DOHH2 (cell line): ENCODE measurements at regions not wholly inside any gene's neighbourhood (a gene's known extent, or its start where the extent isn't known, plus 50 kb on each side); places are given as distances from the start of the nearest gene placed in this dataset.

Source experiments
- H3F3A ChIP-seq: fragments of 200-600 bp; sonication (generic), shearing (Covaris generic); 2 replicates; pipeline ENCODE4 v1.6.0; 2016; ENCODE audit warnings: antibody characterized with exemption, mild to moderate bottlenecking; ENCODE audit not compliant: control insufficient read depth, insufficient read depth
- H3K27ac ChIP-seq: fragments of 200-600 bp; sonication (generic); 2 replicates; pipeline ENCODE4 v1.5.1; 2014; ENCODE audit warnings: low read depth, mild to moderate bottlenecking, low read length, moderate library complexity
- H3K27me3 ChIP-seq: fragments of 200-600 bp; sonication (generic); 2 replicates; pipeline ENCODE4 v1.6.1; 2014; ENCODE audit warnings: mild to moderate bottlenecking, low read length, mixed read lengths; ENCODE audit not compliant: control insufficient read depth
- H3K36me3 ChIP-seq: fragments of 200-600 bp; sonication (generic); 2 replicates; pipeline ENCODE4 v1.6.1; 2014; ENCODE audit warnings: mild to moderate bottlenecking, low read length, moderate library complexity, mixed read lengths; ENCODE audit not compliant: control insufficient read depth
- H3K4me1 ChIP-seq: fragments of 200-600 bp; sonication (generic); 2 replicates; pipeline ENCODE4 v1.6.1; 2014; ENCODE audit warnings: mild to moderate bottlenecking, low read length, mixed read lengths; ENCODE audit not compliant: control insufficient read depth
- H3K4me2 ChIP-seq: fragments of 200-600 bp; sonication (generic); 2 replicates; pipeline ENCODE4 v1.6.0; 2014; ENCODE audit warnings: mild to moderate bottlenecking, low read length, moderate library complexity
- H3K4me3 ChIP-seq: fragments of 200-600 bp; sonication (generic); 2 replicates; pipeline ENCODE4 v1.5.1; 2014; ENCODE audit warnings: mild to moderate bottlenecking, low read length, mixed read lengths
- H3K79me2 ChIP-seq: fragments of 200-600 bp; sonication (generic); 2 replicates; pipeline ENCODE4 v1.6.1; 2014; ENCODE audit warnings: mild to moderate bottlenecking, low read length, mixed read lengths; ENCODE audit not compliant: control insufficient read depth
- H3K9me2 ChIP-seq: fragments of 200-600 bp; sonication (generic); replicated peaks from 2 replicates; pipeline ENCODE4 v1.6.1; 2014; ENCODE audit warnings: mild to moderate bottlenecking, low read length, mixed read lengths; ENCODE audit not compliant: control insufficient read depth
- H3K9me3 ChIP-seq: fragments of 200-600 bp; sonication (generic); 2 replicates; pipeline ENCODE4 v1.6.1; 2014; ENCODE audit warnings: antibody characterized with exemption, low read length, mixed read lengths; ENCODE audit not compliant: control insufficient read depth, insufficient read depth
- H4K20me1 ChIP-seq: fragments of 200-600 bp; sonication (generic); 2 replicates; pipeline ENCODE4 v1.6.0; 2014; ENCODE audit warnings: low read depth, mild to moderate bottlenecking, antibody characterized with exemption, low read length, moderate library complexity; ENCODE audit not compliant: control insufficient read depth, insufficient read depth
- EZH2phosphoT487 ChIP-seq: fragments of 200-600 bp; sonication (generic); IDR thresholded peaks from 2 replicates; pipeline ENCODE4 v1.6.1; 2017; ENCODE audit warnings: borderline replicate concordance, mild to moderate bottlenecking, antibody characterized with exemption, low read length, moderate library complexity, mixed read lengths
- TF ChIP-seq, protein P1 (sequence below): fragments of 200-600 bp; sonication (generic); IDR thresholded peaks from one replicate; pipeline ENCODE4 v1.5.1; 2014; ENCODE audit warnings: antibody characterized with exemption, mild to moderate bottlenecking, low read depth, low read length; ENCODE audit not compliant: poor library complexity, severe bottlenecking

DNA sequence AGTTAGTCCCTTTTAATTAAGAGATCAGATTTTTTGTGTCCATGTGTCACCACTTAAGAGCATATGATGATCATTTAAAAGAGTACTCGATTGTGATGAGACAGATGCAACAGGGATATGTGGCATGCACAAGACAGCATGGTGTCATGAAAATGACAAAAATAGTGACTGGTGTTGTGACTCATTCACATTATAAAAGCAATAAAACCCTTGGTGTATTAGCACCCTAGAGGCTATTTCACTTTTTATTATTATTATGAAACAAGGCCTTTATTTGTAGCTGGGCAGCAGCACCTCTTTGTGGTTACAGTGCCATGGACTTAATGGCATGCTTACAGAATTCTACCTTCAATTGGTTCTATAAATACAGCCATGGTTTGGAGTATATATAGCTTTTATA lies 1296.0 kb upstream of the ZEB2 start:
- no peaks in the 10 kb centered on the region for H3K79me2 ChIP-seq
- no peak overlapping the region for H3K27ac ChIP-seq
- H3K9me2 ChIP-seq, result no peaks in the 10 kb centered on the region
- H4K20me1 ChIP-seq, result no peaks in the 10 kb centered on the region
- no peaks in the 10 kb centered on the region for H3K36me3 ChIP-seq
- H3F3A ChIP-seq, result no peaks in the 10 kb centered on the region
- H3K4me3 ChIP-seq, result no peak overlapping the region
- H3K9me3 ChIP-seq, result no peaks in the 10 kb centered on the region
- peaks cover 3% of the 10 kb centered on the region; the same call in 1 of the 2 replicates for H3K4me1 ChIP-seq
- no peaks in the 10 kb centered on the region for H3K27me3 ChIP-seq
- no peak overlapping the region for H3K4me2 ChIP-seq
- TF ChIP-seq EZH2phosphoT487, result no peak
- TF ChIP-seq, protein P1, sequence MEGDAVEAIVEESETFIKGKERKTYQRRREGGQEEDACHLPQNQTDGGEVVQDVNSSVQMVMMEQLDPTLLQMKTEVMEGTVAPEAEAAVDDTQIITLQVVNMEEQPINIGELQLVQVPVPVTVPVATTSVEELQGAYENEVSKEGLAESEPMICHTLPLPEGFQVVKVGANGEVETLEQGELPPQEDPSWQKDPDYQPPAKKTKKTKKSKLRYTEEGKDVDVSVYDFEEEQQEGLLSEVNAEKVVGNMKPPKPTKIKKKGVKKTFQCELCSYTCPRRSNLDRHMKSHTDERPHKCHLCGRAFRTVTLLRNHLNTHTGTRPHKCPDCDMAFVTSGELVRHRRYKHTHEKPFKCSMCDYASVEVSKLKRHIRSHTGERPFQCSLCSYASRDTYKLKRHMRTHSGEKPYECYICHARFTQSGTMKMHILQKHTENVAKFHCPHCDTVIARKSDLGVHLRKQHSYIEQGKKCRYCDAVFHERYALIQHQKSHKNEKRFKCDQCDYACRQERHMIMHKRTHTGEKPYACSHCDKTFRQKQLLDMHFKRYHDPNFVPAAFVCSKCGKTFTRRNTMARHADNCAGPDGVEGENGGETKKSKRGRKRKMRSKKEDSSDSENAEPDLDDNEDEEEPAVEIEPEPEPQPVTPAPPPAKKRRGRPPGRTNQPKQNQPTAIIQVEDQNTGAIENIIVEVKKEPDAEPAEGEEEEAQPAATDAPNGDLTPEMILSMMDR, result no peak

DNA sequence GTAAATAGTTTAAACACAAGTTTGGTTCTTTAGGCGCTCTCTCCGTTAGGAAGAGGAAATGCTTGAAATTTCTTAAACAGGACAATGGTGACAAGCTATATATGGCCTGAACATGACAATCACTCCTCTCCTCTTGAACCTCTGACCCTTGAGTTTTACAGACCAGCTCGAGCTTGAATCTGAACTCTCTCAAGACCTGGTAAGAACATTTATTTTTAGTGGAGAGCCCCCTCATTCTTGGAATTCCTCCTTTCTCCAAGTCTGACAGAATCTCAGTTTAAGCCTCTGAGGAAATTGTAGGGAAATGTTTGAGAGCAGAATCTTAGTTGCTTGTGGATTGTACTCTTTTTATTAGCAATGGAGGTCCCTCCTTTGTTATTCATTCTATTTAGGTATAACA lies 1293.6 kb upstream of the ZEB2 start:
- TF ChIP-seq EZH2phosphoT487, result no peak
- TF ChIP-seq, protein P1, result no peak
- H3K4me1 ChIP-seq, result peaks cover 3% of the 10 kb centered on the region; the same call in 1 of the 2 replicates

DNA sequence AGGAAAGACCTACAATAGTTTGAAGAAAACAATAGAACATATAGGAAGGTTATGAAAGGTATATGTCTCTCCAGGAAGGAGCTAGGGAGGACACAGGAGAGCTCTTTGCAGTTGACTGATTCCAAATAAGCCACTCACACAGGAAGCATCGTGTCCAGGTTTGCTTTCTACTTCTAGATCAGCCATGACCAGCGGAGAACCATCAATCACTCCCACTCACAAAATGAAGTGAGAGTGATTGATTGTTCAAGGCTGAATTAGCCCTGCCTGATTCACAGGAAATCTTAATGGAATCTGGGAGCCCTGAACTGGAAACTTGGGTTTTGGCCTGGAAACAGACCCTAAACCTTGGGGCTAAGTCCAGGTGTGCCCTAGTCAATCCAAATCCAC lies 1292.2 kb upstream of the ZEB2 start:
- H3K36me3 ChIP-seq, result no peaks in the 10 kb centered on the region
- H4K20me1 ChIP-seq, result no peaks in the 10 kb centered on the region
- no peaks in the 10 kb centered on the region for H3K27me3 ChIP-seq
- peaks cover 3% of the 10 kb centered on the region; the same call in 1 of the 2 replicates for H3K9me3 ChIP-seq
- H3K4me2 ChIP-seq, result no peak overlapping the region
- H3K9me2 ChIP-seq, result no peaks in the 10 kb centered on the region
- TF ChIP-seq, protein P1, result no peak
- no peak for TF ChIP-seq EZH2phosphoT487
- no peaks in the 10 kb centered on the region for H3F3A ChIP-seq
- H3K4me1 ChIP-seq, result peaks cover 3% of the 10 kb centered on the region; the same call in 1 of the 2 replicates
- no peak overlapping the region for H3K27ac ChIP-seq
- H3K79me2 ChIP-seq, result no peaks in the 10 kb centered on the region
- no peak overlapping the region for H3K4me3 ChIP-seq

More for the DNA sequence above, 1293.6 kb upstream of the ZEB2 start:
- Histone ChIP-seq H3K79me2 (no peaks in the 10 kb centered on the region), H3K27ac (no peak overlapping the region), H3K4me3 (no peak overlapping the region), H3F3A (no peaks in the 10 kb centered on the region), H3K27me3 (no peaks in the 10 kb centered on the region), H3K9me3 (no peaks in the 10 kb centered on the region), H3K36me3 (no peaks in the 10 kb centered on the region), H3K9me2 (no peaks in the 10 kb centered on the region), H3K4me2 (no peak overlapping the region), H4K20me1 (no peaks in the 10 kb centered on the region)
